ENCODE measurements at regions not wholly inside any gene's neighbourhood (a gene's known extent, or its start where the extent isn't known, plus 50 kb on each side); places are given as distances from the start of the nearest gene placed in this dataset.
"Not testable (repeated sequence)": the region's sequence is repeated elsewhere in the genome, so short reads cannot be mapped to it uniquely, and the experiment has no call there.

DNA sequence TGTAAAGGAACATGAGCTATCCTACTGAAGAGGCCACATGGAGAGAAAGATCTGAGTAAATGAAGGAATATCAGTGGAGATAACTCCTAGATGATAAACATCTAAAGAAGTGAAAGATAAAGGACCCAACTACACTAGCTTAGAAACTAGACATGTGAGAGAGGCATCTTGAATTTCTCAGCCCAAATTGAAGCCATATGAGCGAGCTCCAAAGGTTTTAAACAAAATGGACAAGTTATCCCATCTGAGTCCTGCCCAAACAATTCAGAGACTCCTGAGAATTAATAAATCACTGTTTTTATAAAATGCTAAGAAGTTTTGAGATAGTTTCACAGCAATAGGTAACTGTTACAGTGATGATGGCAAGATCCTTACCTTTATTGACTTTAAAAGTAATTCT, 438.9 kb downstream of the NAV3 start:
- no peak for DNase-seq (ENCODE audit: extremely low read depth in 1 of 11, low read depth in 9 of 11, low spot score in 4 of 11)

DNA sequence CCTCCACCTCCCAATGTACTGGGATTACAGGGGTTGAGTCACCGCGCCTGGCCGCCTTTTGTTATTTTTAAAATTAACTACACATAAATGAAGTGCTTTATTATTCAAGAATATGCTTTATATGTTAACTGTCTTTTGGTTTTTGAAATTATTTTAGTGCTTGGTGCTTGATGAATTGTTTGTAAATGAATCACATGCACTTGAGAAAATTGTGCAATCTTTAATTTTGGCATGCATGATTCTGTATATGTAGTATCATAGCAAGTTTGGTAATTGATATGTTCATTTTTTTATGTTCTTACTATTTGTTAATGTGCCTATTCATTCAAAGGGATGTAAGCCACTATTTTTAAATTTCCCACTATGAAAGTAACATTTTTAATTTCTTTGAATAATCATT, 440.9 kb downstream of the NAV3 start:
- no peak for DNase-seq (ENCODE audit: extremely low read depth in 1 of 11, low read depth in 9 of 11, low spot score in 4 of 11)

GRCh38 chr12:78275886-78276285, 445.2 kb downstream of the NAV3 start:
- DNase-seq (ENCODE audit: extremely low read depth in 1 of 11, low read depth in 9 of 11, low spot score in 4 of 11), result no peak

DNA sequence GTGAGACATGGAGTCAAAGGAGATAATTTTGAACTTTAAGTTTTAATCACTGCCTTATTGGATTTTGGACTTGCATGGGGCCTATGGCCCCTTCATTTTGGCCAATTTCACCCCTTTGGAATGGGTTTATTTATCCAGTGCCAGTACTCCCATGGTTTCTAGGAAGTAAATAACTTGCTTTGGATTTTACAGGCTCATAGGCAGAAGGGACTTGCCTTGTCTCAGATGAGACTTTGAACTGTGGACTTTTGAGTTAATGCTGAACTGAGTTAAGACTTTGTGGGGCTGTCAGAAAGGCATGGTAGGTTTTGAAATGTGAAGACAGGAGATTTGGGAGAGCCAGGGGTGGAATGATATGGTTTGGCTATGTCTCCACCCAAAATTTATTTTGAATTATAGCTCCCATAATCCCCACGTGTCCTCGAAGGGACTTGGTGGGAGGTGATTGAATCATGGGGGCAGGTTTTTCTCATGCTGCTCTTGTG, 448.1 kb downstream of the NAV3 start:
- no peak for DNase-seq (ENCODE audit: extremely low read depth in 1 of 11, low read depth in 9 of 11, low spot score in 4 of 11)

- DNase-seq (ENCODE audit: extremely low read depth in 1 of 11, low read depth in 9 of 11, low spot score in 4 of 11), result no peak
Measured at GRCh38 chr12:78279567-78279966, 448.9 kb downstream of the NAV3 start.

- not testable (repeated sequence) for DNase-seq (ENCODE audit: extremely low read depth in 1 of 11, low read depth in 9 of 11, low spot score in 4 of 11)
Measured at GRCh38 chr12:78281102-78281501, 450.4 kb downstream of the NAV3 start.

DNA sequence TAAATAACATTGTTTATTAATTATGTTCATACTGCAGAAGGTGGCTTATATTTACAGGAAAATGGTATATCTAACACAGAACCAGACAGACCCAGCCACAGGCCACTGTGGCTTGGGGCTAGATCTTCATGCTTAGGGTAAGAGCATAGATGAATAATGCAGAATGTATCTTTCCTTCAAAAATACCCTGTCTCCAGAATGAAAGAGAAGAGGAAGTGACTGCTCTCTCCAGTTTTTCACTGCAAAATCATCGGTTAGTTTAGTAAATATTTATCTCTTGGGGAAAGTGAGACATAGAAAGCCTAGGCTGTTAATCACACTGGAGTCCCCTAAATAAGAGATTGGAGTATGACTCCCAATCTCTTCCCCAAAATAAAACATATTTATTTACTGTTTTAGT, 453.7 kb downstream of the NAV3 start:
- no peak for DNase-seq (ENCODE audit: extremely low read depth in 1 of 11, low read depth in 9 of 11, low spot score in 4 of 11)

DNA sequence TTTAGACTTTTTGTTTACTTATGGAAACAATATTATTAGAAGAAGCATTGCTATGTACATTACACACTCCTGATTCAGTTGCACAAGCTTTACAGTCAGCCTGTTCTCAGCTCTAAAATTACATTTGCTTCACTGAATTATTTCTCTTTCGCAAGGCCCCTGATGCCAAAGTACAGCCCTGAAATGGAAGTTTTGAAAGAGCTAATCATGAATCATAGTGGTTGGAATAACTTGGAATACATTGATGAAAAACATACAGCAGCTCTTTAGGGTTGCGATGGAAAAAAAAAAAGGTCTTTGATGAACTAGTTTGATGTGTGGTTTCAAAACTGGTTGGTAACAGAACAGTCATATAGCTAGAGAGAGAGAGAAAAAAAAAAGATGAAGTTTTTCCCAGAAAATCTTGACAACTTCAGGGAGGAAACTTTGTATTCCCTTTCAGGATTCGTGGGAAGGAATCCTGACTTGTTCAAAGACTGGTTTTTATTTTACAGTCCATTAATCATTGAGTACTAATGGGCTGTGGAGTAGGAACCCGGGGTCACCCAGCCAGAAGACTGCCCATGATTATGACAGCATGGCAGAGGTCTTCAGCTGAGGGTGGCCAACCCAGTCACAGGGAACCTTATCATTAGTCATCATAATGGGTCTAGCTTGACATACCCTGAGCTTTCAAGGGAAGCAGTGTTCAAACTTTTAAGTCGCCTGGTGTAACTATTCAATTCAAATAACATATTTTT, 460.1 kb downstream of the NAV3 start:
- DNase-seq (ENCODE audit: extremely low read depth in 1 of 11, low read depth in 9 of 11, low spot score in 4 of 11), result peak in 8 of 11 donors; percentile 16 to 37 (median 32)

DNA sequence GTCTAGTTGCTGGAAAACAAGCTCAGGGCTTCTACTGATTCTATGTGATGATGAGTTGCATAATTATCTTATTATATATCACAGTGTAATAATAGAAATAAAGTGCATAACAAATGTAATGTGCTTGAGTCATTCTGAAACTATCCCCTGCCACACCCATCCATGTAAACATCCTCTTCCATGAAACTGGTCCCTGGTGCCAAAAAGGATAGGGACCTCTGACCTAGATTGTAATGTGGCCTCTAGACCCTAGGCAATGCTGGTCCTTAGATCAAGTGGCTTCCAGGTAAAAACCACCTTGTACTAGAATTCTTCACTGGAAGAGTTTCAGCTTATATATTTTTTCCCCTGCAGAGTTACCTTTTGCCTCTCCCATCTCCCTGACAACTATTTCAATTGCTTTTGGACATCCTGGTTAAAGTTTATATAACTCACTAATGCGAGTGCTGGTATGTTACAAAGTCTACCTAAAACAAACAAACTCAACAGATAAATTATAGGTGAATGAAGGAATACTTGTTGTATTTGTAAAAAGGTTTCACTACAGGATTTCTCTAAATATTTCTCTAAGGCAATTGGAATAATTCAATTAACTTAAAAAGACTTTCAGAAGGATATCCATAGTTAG, 462.5 kb downstream of the NAV3 start:
- peak in 1 of 11 donors; percentile 11 for DNase-seq (ENCODE audit: extremely low read depth in 1 of 11, low read depth in 9 of 11, low spot score in 4 of 11)

GRCh38 chr12:78301282-78301681, 470.6 kb downstream of the NAV3 start:
- DNase-seq (ENCODE audit: extremely low read depth in 1 of 11, low read depth in 9 of 11, low spot score in 4 of 11), result not testable (repeated sequence)

DNA sequence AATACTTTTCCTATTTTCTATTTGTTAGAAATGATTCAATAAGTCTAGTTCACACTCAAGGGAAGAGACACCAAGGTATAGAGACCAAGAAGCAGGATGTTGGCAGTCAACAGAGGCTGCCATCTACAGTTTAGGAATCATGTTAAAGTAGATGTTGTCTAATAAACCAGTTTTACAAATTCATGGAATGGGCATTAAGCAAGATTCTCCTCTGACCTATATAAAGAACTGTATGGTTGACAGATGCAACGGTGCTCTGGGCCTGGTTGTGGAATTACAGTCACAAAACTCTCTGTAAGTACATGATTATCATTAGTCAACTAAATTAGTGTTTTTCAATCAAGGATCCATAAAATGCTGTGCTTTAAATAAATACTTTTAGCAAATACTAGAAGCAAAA, 475.1 kb downstream of the NAV3 start:
- no peak for DNase-seq (ENCODE audit: extremely low read depth in 1 of 11, low read depth in 9 of 11, low spot score in 4 of 11)

- no peak for DNase-seq (ENCODE audit: extremely low read depth in 1 of 11, low read depth in 9 of 11, low spot score in 4 of 11)
Measured at GRCh38 chr12:78306236-78306635, 475.5 kb downstream of the NAV3 start.

DNA sequence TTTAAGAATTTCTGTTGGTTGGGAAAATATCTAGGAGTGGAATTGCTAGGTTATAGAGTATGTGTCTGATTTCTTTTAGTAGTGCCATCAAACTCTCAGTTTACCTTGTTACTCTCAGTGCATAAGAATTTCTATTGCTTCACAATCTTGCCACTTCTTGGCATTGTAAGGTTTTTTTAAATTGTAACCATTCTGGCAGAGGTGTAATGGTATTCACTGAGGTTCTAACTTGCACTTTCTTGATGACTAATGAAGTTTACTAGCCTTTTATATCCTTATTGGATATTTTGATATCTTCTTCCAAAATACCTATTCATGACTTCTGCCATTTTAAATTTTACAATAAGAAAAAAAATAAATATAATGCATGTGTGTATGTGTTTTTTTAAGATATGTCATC, 478.0 kb downstream of the NAV3 start:
- no peak for DNase-seq (ENCODE audit: extremely low read depth in 1 of 11, low read depth in 9 of 11, low spot score in 4 of 11)

- DNase-seq (ENCODE audit: extremely low read depth in 1 of 11, low read depth in 9 of 11, low spot score in 4 of 11), result peak in 3 of 11 donors; percentile 10 to 37 (median 22)
Measured at GRCh38 chr12:78315028-78315427, 484.3 kb downstream of the NAV3 start.

DNA sequence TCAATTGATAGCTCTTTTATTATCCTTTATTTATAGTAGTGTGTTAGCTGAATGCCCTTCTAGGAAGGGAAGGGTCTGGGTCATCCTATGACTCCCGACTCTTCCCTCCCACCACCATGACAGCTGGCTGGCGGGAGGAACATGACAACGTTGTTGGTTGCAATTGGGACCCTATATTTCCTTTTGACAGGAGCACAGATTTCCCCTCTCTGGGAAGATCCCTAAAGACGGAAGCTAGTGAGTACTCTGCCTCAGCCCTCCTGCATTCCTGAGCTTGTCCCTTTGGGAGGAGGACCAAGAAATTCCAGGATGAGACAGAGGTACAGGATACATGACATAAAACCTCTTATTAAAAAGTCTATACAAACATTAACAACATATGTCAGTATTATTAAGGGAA, 485.4 kb downstream of the NAV3 start:
- no peak for DNase-seq (ENCODE audit: extremely low read depth in 1 of 11, low read depth in 9 of 11, low spot score in 4 of 11)

DNA sequence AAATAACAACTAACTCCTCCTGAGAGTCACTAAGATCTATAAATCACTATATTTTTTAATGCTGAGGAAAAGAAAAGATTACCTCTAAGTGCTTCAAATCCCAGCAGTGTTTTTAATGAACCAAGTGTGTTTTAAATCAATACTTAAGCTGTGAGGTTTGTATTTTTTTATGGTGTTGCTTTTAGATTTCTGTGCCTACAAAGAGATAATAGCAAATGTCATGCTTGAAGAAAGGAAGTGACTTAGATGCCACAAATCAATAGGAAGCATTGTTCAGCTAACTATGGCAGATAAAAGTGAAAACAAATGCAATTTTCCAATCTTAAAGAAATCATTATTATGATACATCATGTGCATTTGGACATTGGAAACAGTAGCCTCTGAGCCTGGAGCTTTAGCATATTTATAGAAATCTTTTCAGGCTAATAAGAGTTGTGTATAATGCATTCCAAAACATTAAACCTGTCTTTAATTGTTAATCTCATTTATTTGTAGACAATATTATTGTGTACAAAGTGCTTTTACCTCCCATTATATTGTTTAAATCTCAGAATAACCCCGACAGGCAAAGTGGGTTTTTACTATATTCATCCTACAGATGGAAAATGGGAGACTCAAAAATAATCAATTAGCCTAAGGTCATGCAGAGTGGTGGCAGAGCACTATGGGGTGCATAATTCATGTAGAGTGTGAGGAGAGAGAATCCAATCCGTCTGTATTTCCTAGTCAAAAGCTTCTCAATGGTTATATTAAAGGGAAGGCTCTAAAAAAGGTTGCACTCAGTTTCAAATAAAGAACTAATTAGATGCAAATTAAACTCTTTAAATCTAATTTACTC, 486.2 kb downstream of the NAV3 start:
- DNase-seq (ENCODE audit: extremely low read depth in 1 of 11, low read depth in 9 of 11, low spot score in 4 of 11), result no peak

DNA sequence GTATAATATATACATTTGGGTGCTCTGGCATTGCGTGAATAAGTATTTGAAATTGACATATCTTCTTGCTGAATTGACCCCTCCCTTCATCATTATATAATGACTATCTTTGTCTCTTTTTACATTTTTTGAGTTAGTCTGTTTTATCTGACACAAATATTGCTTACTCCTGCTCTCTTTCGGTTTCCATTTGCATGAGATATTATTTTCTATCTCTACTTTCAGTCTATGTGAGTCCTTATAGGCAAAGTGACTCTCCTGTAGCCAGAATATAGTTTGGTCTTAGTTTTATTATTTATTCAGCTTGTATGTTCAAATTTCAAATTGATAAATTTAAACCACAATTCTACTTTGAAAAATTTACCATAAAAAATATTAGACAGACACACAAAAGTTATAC, 491.0 kb downstream of the NAV3 start:
- DNase-seq (ENCODE audit: extremely low read depth in 1 of 11, low read depth in 9 of 11, low spot score in 4 of 11), result no peak

DNA sequence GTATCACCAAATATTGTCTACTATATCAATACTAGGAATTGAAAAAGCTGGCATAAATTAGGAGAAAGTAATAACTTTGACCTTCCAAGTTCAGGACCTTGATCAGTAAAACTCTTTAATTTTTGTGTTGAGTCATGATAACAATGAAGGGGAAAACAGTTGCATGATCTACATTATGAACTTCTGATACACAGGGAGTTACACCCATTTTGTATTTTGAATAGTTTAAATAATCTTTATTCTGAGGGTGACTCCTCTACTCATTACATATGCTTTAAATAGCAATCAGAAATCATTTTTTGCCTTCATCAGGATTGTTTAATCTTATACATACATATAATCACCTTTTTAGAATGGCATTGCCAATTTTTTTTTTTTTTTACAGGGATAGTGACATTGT, 492.5 kb downstream of the NAV3 start:
- no peak for DNase-seq (ENCODE audit: extremely low read depth in 1 of 11, low read depth in 9 of 11, low spot score in 4 of 11)

DNA sequence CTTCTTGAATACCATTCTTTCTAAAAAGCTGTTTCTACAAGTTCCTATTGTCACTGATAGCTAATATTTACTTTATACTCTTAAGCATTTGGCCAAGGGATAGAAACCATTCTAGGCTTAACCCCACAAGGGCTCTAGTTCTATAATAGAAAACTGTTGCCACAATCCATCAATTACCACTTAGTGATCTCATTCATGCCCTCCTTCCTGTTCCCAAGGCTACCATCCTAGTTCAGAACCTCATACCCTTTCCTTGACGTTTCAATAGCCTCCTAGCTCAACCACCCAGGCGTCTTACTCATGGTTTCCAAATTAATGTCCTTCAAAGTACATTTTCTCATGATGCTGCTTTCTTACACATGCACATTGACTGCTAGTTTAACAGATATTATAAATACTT, 493.5 kb downstream of the NAV3 start:
- no peak for DNase-seq (ENCODE audit: extremely low read depth in 1 of 11, low read depth in 9 of 11, low spot score in 4 of 11)

DNA sequence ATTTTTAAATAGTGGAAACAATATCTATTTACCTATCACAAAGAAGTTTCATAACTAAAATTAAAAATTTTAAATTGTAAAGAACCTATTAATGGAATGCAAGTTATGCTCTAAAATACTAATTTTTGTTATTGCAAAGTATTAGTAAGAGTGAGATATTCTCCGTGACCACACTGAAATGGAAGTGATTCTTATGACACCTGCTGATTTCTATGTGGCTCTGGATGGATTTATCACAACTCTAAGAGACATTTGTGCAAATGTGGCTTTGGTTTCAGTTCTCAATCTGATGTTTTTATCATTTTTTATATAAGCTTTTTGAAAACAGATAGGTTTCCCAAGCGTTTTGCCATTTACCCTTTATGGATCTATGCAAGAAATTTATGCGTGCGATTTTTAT, 497.8 kb downstream of the NAV3 start:
- no peak for DNase-seq (ENCODE audit: extremely low read depth in 1 of 11, low read depth in 9 of 11, low spot score in 4 of 11)

Measured in renal cortex interstitium (tissue), 11 donors.